ENCODE measurements at regions not wholly inside any gene's neighbourhood (a gene's known extent, or its start where the extent isn't known, plus 50 kb on each side); places are given as distances from the start of the nearest gene placed in this dataset.

DNA sequence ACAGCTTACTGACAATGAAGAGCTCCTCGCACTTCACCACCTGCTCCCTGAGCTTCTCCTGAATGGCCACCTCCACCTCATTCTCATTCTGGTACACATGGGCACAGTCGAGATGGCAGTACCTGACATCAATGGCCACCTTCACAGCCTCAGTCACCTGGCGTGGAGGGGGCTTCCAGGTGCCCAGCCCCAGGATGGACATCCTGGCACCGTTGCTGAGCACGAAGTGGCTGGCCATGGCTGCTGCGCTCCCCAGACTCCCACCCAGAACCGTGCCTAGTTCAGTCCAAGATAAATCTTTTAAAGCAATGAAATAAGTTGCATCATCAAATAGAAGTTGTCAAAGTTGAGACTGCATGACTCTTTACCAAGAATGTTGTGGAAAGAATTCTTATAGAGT, 128.1 kb upstream of the SOX6 start:
- no peak overlapping the region for H3K27ac ChIP-seq
- TF ChIP-seq ZFX (IDR thresholded peaks at IDR 0.05) = no peak
- TF ChIP-seq, protein P1, sequence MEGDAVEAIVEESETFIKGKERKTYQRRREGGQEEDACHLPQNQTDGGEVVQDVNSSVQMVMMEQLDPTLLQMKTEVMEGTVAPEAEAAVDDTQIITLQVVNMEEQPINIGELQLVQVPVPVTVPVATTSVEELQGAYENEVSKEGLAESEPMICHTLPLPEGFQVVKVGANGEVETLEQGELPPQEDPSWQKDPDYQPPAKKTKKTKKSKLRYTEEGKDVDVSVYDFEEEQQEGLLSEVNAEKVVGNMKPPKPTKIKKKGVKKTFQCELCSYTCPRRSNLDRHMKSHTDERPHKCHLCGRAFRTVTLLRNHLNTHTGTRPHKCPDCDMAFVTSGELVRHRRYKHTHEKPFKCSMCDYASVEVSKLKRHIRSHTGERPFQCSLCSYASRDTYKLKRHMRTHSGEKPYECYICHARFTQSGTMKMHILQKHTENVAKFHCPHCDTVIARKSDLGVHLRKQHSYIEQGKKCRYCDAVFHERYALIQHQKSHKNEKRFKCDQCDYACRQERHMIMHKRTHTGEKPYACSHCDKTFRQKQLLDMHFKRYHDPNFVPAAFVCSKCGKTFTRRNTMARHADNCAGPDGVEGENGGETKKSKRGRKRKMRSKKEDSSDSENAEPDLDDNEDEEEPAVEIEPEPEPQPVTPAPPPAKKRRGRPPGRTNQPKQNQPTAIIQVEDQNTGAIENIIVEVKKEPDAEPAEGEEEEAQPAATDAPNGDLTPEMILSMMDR (conservative IDR thresholded peaks at IDR 0.05) = no peak

- no peak overlapping the region for H3K27ac ChIP-seq
- TF ChIP-seq, protein P1 (conservative IDR thresholded peaks at IDR 0.05) = no peak
- TF ChIP-seq ZFX (IDR thresholded peaks at IDR 0.05) = no peak
Observed at GRCh38 chr11:16474659-16475058, 118.3 kb upstream of the SOX6 start.

- TF ChIP-seq ZFX (IDR thresholded peaks at IDR 0.05) = no peak
- TF ChIP-seq, protein P1 (conservative IDR thresholded peaks at IDR 0.05) = no peak
- H3K27ac ChIP-seq = no peak overlapping the region
Observed at GRCh38 chr11:16469968-16470367, 113.6 kb upstream of the SOX6 start.

- TF ChIP-seq ZFX (IDR thresholded peaks at IDR 0.05) = no peak
- TF ChIP-seq, protein P1 (conservative IDR thresholded peaks at IDR 0.05) = no peak
- H3K27ac ChIP-seq = no peak overlapping the region
Observed at GRCh38 chr11:16468735-16469453, 112.5 kb upstream of the SOX6 start.

DNA sequence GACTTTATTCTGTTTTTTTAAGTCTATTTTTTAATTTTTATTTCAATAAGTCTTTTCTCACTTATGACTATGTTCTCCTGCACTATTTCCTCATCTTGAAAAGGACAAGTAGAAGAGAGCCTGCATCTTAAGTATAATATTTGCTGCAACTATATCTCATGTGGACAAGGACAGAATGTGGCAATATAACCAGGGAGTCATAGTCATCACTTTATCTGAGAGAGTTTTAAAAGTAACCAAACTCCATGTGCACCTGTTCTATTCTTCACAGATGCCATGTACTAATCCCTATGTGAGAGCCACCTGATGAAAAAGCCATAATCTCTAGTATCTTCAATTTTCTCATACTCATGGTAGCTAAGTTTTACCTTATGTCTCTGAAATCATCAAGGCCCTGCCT, 104.2 kb upstream of the SOX6 start:
- TF ChIP-seq, protein P1 (conservative IDR thresholded peaks at IDR 0.05) = no peak
- no peak for TF ChIP-seq ZFX (IDR thresholded peaks at IDR 0.05)

GRCh38 chr11:16456366-16456765, 100.0 kb upstream of the SOX6 start:
- H3K27ac ChIP-seq = no peak overlapping the region
- no peak for TF ChIP-seq ZFX (IDR thresholded peaks at IDR 0.05)
- TF ChIP-seq, protein P1 (conservative IDR thresholded peaks at IDR 0.05) = no peak

More for the DNA sequence above, 104.2 kb upstream of the SOX6 start:
- no peak overlapping the region for H3K27ac ChIP-seq

GRCh38 chr11:16454289-16454863, 98.0 kb upstream of the SOX6 start:
- TF ChIP-seq, protein P1 (conservative IDR thresholded peaks at IDR 0.05) = no peak
- no peak for TF ChIP-seq ZFX (IDR thresholded peaks at IDR 0.05)
- H3K27ac ChIP-seq = no peak overlapping the region
